NCI-H2029 treated with DMSO at 0.1 percent for 48 hours (cell line): ENCODE measurements at regions not wholly inside any gene's neighbourhood (a gene's known extent, or its start where the extent isn't known, plus 50 kb on each side); places are given as distances from the start of the nearest gene placed in this dataset.

Experiments used
- DNase-seq: peaks from one replicate; lab custom pipeline; 2025; lab: John Stamatoyannopoulos, UW

- DNase-seq, result no peak
Measured at GRCh38 chr17:33977729-33978514, 277.2 kb upstream of the CCL2 start.

- no peak for DNase-seq
Measured at GRCh38 chr17:33978889-33979288, 276.2 kb upstream of the CCL2 start.

GRCh38 chr17:33980193-33980592 lies 274.9 kb upstream of the CCL2 start:
- DNase-seq, result no peak

GRCh38 chr17:33981711-33982601 lies 273.1 kb upstream of the CCL2 start:
- DNase-seq, result peak; percentile 29

GRCh38 chr17:33982909-33983308 lies 272.2 kb upstream of the CCL2 start:
- no peak for DNase-seq

- no peak for DNase-seq
Measured at GRCh38 chr17:33983824-33984574, 271.1 kb upstream of the CCL2 start.

GRCh38 chr17:33986088-33986487 lies 269.0 kb upstream of the CCL2 start:
- DNase-seq, result no peak

GRCh38 chr17:33986566-33986965 lies 268.5 kb upstream of the CCL2 start:
- no peak for DNase-seq

GRCh38 chr17:33987162-33987561 lies 267.9 kb upstream of the CCL2 start:
- DNase-seq, result no peak

GRCh38 chr17:33989361-33990148 lies 265.5 kb upstream of the CCL2 start:
- DNase-seq, result no peak

- no peak for DNase-seq
Measured at GRCh38 chr17:33990943-33991706, 264.0 kb upstream of the CCL2 start.

- no peak for DNase-seq
Measured at GRCh38 chr17:33992113-33992512, 263.0 kb upstream of the CCL2 start.

GRCh38 chr17:34000639-34001038 lies 254.4 kb upstream of the CCL2 start:
- no peak for DNase-seq

GRCh38 chr17:34001246-34001645 lies 253.8 kb upstream of the CCL2 start:
- no peak for DNase-seq

- DNase-seq, result no peak
Measured at GRCh38 chr17:34006126-34006525, 249.0 kb upstream of the CCL2 start.

- no peak for DNase-seq
Measured at GRCh38 chr17:34008125-34008524, 247.0 kb upstream of the CCL2 start.

GRCh38 chr17:34009912-34010311 lies 245.2 kb upstream of the CCL2 start:
- DNase-seq, result no peak

GRCh38 chr17:34010534-34010933 lies 244.6 kb upstream of the CCL2 start:
- no peak for DNase-seq

GRCh38 chr17:34011599-34011998 lies 243.5 kb upstream of the CCL2 start:
- DNase-seq, result no peak

GRCh38 chr17:34012709-34013375 lies 242.2 kb upstream of the CCL2 start:
- DNase-seq, result no peak
